H1 (cell line): ENCODE measurements at regions not wholly inside any gene's neighbourhood (a gene's known extent, or its start where the extent isn't known, plus 50 kb on each side); places are given as distances from the start of the nearest gene placed in this dataset.

ENCODE experiments used
- CTCF ChIA-PET: fragments of 300-600 bp; sonication (Branson Sonifier 250); formaldehyde crosslinking; loops from one replicate; lab custom pipeline; 2021; ENCODE audit not compliant: partially characterized antibody; lab: Charles Lee
- POLR2A ChIA-PET: fragments of 300-600 bp; sonication (Branson Sonifier 250); formaldehyde crosslinking; loops from one replicate; lab custom pipeline; 2021; ENCODE audit warnings: inconsistent platforms; ENCODE audit not compliant: partially characterized antibody; lab: Charles Lee
- DNase-seq, 2 experiments: peaks; one replicate each; pipeline versions ENCODE4 v3.0.0 to v3.0.0-alpha.2; 2010 to 2022; ENCODE audit warnings: low spot score in 2 of 2, low read depth in 1 of 2, mixed read lengths in 1 of 2
- FAIRE-seq: peaks from 2 replicates; lab custom pipeline; 2011; peaks lifted over from hg19 to GRCh38; lab: Jason Lieb, UNC
- H2AFZ ChIP-seq: 2 replicates; pipeline ENCODE4 v1.8.1; 2012; ENCODE audit warnings: low read length, inconsistent platforms
- H2AK5ac ChIP-seq: 2 replicates; pipeline ENCODE4 v1.6.1; 2013; ENCODE audit warnings: low read depth, low read length
- H2BK120ac ChIP-seq: replicated peaks from 2 replicates; pipeline ENCODE3; 2013; ENCODE audit warnings: low read depth, low read length, inconsistent platforms
- H2BK12ac ChIP-seq: 2 replicates; pipeline ENCODE4 v1.6.1; 2013; ENCODE audit warnings: low read depth, low read length
- H2BK15ac ChIP-seq: 2 replicates; pipeline ENCODE4 v1.6.1; 2013; ENCODE audit warnings: low read length
- H2BK20ac ChIP-seq: 2 replicates; pipeline ENCODE4 v1.6.1; 2013; ENCODE audit warnings: low read length
- H2BK5ac ChIP-seq: 2 replicates; pipeline ENCODE4 v1.6.1; 2013; ENCODE audit warnings: low read depth, low read length
- H3K14ac ChIP-seq: 2 replicates; pipeline ENCODE4 v1.6.1; 2013; ENCODE audit warnings: inconsistent platforms; ENCODE audit not compliant: insufficient read length
- H3K18ac ChIP-seq: 2 replicates; pipeline ENCODE4 v1.6.1; 2013; ENCODE audit warnings: low read length; ENCODE audit errors: extremely low read depth
- H3K23ac ChIP-seq: 2 replicates; pipeline ENCODE4 v1.6.1; 2013; ENCODE audit warnings: inconsistent platforms; ENCODE audit not compliant: insufficient read length
- H3K23me2 ChIP-seq: 2 replicates; pipeline ENCODE4 v1.6.1; 2013; ENCODE audit warnings: low read depth, low read length
- H3K27ac ChIP-seq: 2 replicates; pipeline ENCODE4 v1.6.1; 2011; ENCODE audit warnings: low read depth, low read length, inconsistent platforms
- H3K27me3 ChIP-seq, 4 experiments: replicated peaks in 1 of 4; 1 replicate in 1 of 4; 2 replicates in 3 of 4; pipeline versions ENCODE4 v1.6.1 to v1.8.1; 2011 to 2013; ENCODE audit warnings: low read length in 3 of 4, mild to moderate bottlenecking in 3 of 4, inconsistent platforms in 2 of 4, mixed read lengths in 2 of 4, moderate library complexity in 1 of 4; ENCODE audit not compliant: control insufficient read depth in 3 of 4, insufficient read depth in 3 of 4; ENCODE audit errors: extremely low read depth in 1 of 4
- H3K36me3 ChIP-seq, 4 experiments: 2 replicates each; pipeline versions ENCODE4 v1.6.1 to v1.8.1; 2011 to 2013; ENCODE audit warnings: mild to moderate bottlenecking in 4 of 4, low read length in 3 of 4, moderate library complexity in 2 of 4, control low read depth in 1 of 4, inconsistent platforms in 1 of 4; ENCODE audit not compliant: insufficient read depth in 4 of 4, control insufficient read depth in 2 of 4
- H3K4ac ChIP-seq: replicated peaks from 2 replicates; pipeline ENCODE3; 2013; ENCODE audit warnings: low read length, low read depth, mixed read lengths, inconsistent platforms; ENCODE audit not compliant: insufficient read length
- H3K4me1 ChIP-seq, 4 experiments: replicated peaks in 1 of 4; 1 replicate in 1 of 4; 2 replicates in 3 of 4; pipeline versions ENCODE4 v1.6.1 to v1.8.1; 2011 to 2013; ENCODE audit warnings: low read length in 3 of 4, inconsistent platforms in 2 of 4, mixed read lengths in 1 of 4; ENCODE audit not compliant: insufficient read depth in 4 of 4, control insufficient read depth in 3 of 4
- H3K4me2 ChIP-seq, 2 experiments: 2 replicates each; pipeline versions ENCODE4 v1.6.1 to v1.8.1; 2011 to 2013; ENCODE audit warnings: low read depth in 2 of 2, low read length in 2 of 2, control low read depth in 1 of 2, inconsistent platforms in 1 of 2, mild to moderate bottlenecking in 1 of 2; ENCODE audit not compliant: insufficient read depth in 1 of 2
- H3K4me3 ChIP-seq, 4 experiments: fragments of 200-600, 300-600 bp in 1 of 4; sonication (generic), shearing (Covaris generic), sonication (Bioruptor Twin) in 1 of 4; 2 replicates each; pipeline versions ENCODE4 v1.5.1 to v1.8.1; 2011 to 2016; ENCODE audit warnings: low read length in 4 of 4, low read depth in 3 of 4, control low read depth in 2 of 4, inconsistent platforms in 2 of 4, mild to moderate bottlenecking in 2 of 4, mixed read lengths in 1 of 4, moderate library complexity in 1 of 4; ENCODE audit not compliant: insufficient read depth in 2 of 4; ENCODE audit errors: extremely low read depth in 1 of 4
- H3K56ac ChIP-seq: replicated peaks from 2 replicates; pipeline ENCODE3; 2013; ENCODE audit warnings: low read depth, mild to moderate bottlenecking, mixed read lengths, low read length, inconsistent platforms; ENCODE audit not compliant: insufficient read length
- H3K79me1 ChIP-seq: 2 replicates; pipeline ENCODE4 v1.6.1; 2013; ENCODE audit warnings: low read depth, low read length, control low read depth
- H3K79me2 ChIP-seq, 2 experiments: 2 replicates each; pipeline versions ENCODE4 v1.6.1 to v1.8.1; 2012 to 2013; ENCODE audit warnings: low read length in 2 of 2, mild to moderate bottlenecking in 2 of 2, inconsistent platforms in 1 of 2; ENCODE audit not compliant: insufficient read depth in 2 of 2, control insufficient read depth in 1 of 2
- H3K9ac ChIP-seq, 4 experiments: replicated peaks in 1 of 4; 1 replicate in 1 of 4; 2 replicates in 3 of 4; pipeline versions ENCODE4 v1.6.1 to v1.8.1; 2011 to 2013; ENCODE audit warnings: low read depth in 3 of 4, low read length in 3 of 4, control low read depth in 2 of 4, mild to moderate bottlenecking in 2 of 4, moderate library complexity in 2 of 4, inconsistent platforms in 1 of 4; ENCODE audit errors: extremely low read depth in 1 of 4
- H3K9me3 ChIP-seq, 2 experiments: 2 replicates each; pipeline versions ENCODE4 v1.6.1 to v1.8.1; 2012 to 2013; ENCODE audit warnings: mild to moderate bottlenecking in 2 of 2, moderate library complexity in 2 of 2, control low read depth in 1 of 2, inconsistent platforms in 1 of 2, low read depth in 1 of 2, low read length in 1 of 2, mixed read lengths in 1 of 2; ENCODE audit not compliant: insufficient read depth in 2 of 2
- H4K20me1 ChIP-seq, 2 experiments: replicated peaks in 1 of 2; 2 replicates each; pipeline versions ENCODE3 to v1.8.1; 2011 to 2013; ENCODE audit warnings: inconsistent platforms in 2 of 2, low read length in 2 of 2, mild to moderate bottlenecking in 1 of 2; ENCODE audit not compliant: insufficient read depth in 2 of 2, control insufficient read depth in 1 of 2
- H4K5ac ChIP-seq: 2 replicates; pipeline ENCODE4 v1.6.1; 2013; ENCODE audit warnings: low read length, low read depth, mixed read lengths, inconsistent platforms; ENCODE audit not compliant: insufficient read length
- H4K8ac ChIP-seq: 2 replicates; pipeline ENCODE4 v1.8.0; 2013; ENCODE audit warnings: mild to moderate bottlenecking, moderate library complexity, low read length, inconsistent platforms; ENCODE audit not compliant: insufficient read depth; ENCODE audit errors: extremely low read depth
- H4K91ac ChIP-seq: replicated peaks from 2 replicates; pipeline ENCODE3; 2013; ENCODE audit warnings: low read length, mixed read lengths, inconsistent platforms; ENCODE audit not compliant: insufficient read length
- CHD2 ChIP-seq: IDR thresholded peaks from 2 replicates; pipeline ENCODE4 v1.6.1; 2012; ENCODE audit warnings: low read length, improper control_type of control experiment
- WGBS, 2 experiments: shearing (Covaris generic) in 1 of 2; methylation state at CpG; one replicate each; pipeline versions ENCODE4 v1.1.6 to v1.1.7; 2013 to 2015; ENCODE audit warnings: low lambda C conversion rate in 2 of 2, mixed read lengths in 2 of 2, inconsistent platforms in 1 of 2, low coverage in 1 of 2, missing lambda C conversion rate in 1 of 2; ENCODE audit not compliant: insufficient replicate concordance in 2 of 2, insufficient coverage in 1 of 2, insufficient read length in 1 of 2; ENCODE audit errors: extremely low coverage in 1 of 2, missing lambda C conversion rate in 1 of 2; 5-methylcytosine and 5-hydroxymethylcytosine counted together

DNA sequence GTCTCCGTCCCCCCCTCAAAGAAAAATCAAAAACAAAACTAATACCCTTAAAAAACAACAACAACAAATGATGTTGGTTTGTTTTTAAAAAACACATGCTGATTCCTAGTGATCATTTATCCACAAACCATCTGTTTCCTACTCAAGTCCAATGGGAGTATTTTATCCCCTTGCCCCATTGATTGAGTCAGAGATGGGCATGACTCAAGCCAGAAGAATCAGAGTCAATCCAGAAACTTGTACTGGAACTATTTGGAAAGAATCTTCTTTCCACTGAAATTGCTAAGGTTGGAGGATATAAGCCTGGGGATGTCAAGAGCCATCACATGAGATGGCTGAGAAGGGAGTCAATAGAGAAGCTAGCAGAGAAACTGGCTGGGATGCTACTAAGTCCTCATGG lies 176.4 kb downstream of the MIS18A start:
- Histone ChIP-seq H2BK20ac (no peak overlapping the region), H3K14ac (no peak overlapping the region), H3K23me2 (no peaks in the 10 kb centered on the region), H3K79me1 (no peaks in the 10 kb centered on the region), H3K4ac (no peak overlapping the region), H3K4me1 (peaks cover 0 to 5% (median 2%) of the 10 kb centered on the region in 4 experiments; a peak in 5 of 7 replicates), H3K23ac (no peak overlapping the region), H3K18ac (no peak overlapping the region), H3K4me3 (no peak overlapping the region), H3K9ac (no peak overlapping the region), H2BK12ac (no peak overlapping the region), H3K27me3 (peaks cover 0 to 3% (median 0%) of the 10 kb centered on the region in 4 experiments; a peak in 1 of 7 replicates), H3K27ac (no peak overlapping the region), H3K4me2 (no peak overlapping the region), H3K56ac (no peak overlapping the region), H3K79me2 (no peaks in the 10 kb centered on the region; a peak in 1 of 4 replicates), H4K91ac (no peak overlapping the region), H2AK5ac (no peak overlapping the region), H2AFZ (no peak overlapping the region), H4K20me1 (no peaks in the 10 kb centered on the region), H3K36me3 (no peaks in the 10 kb centered on the region), H4K5ac (no peak overlapping the region), H2BK15ac (no peak overlapping the region), H4K8ac (no peak overlapping the region), H2BK120ac (no peak overlapping the region), H2BK5ac (no peak overlapping the region), H3K9me3 (peaks cover 3% of the 10 kb centered on the region in 2 experiments; a peak in 2 of 4 replicates)
- POLR2A ChIA-PET: interaction anchor here (0.6 kb wide), 1 partner anchor 19 kb away, joined by 4 read pairs; no protein-coding TSS in a partner anchor
- CTCF ChIA-PET: interaction anchor here (1.2 to 1.6 kb wide), 4 partner anchors 18 to 168 kb away, joined by 3 to 5 read pairs (median 4); no protein-coding TSS in a partner anchor
- FAIRE-seq (no peak), DNase-seq (no peak)
- 90% methylated on average over 1 of the region's 1 CpG; no CpG with 5 or more reads in 1 of the 2 experiments for WGBS, 2 experiments
- TF ChIP-seq CHD2: no peak
